ENCODE measurements at regions not wholly inside any gene's neighbourhood (a gene's known extent, or its start where the extent isn't known, plus 50 kb on each side); places are given as distances from the start of the nearest gene placed in this dataset.

DNA sequence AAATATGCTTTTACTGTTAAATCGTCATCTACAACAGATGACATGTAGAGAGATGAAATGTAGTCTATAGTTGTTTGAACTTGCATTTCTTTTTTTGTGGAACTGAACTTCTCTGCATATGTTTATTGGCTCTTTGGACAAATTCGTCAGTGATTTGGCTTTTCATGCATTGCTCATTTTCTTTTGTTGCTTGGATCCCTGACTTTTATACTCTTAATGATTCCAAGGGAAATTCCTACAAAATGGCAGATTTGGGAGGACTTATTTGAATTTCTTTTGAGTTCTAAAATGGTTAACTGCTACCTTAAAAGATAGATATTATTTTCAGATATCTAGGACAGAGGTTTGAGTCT, 65.4 kb downstream of the UTRN start:
- TF ChIP-seq, protein P1, sequence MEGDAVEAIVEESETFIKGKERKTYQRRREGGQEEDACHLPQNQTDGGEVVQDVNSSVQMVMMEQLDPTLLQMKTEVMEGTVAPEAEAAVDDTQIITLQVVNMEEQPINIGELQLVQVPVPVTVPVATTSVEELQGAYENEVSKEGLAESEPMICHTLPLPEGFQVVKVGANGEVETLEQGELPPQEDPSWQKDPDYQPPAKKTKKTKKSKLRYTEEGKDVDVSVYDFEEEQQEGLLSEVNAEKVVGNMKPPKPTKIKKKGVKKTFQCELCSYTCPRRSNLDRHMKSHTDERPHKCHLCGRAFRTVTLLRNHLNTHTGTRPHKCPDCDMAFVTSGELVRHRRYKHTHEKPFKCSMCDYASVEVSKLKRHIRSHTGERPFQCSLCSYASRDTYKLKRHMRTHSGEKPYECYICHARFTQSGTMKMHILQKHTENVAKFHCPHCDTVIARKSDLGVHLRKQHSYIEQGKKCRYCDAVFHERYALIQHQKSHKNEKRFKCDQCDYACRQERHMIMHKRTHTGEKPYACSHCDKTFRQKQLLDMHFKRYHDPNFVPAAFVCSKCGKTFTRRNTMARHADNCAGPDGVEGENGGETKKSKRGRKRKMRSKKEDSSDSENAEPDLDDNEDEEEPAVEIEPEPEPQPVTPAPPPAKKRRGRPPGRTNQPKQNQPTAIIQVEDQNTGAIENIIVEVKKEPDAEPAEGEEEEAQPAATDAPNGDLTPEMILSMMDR (IDR thresholded peaks at IDR 0.05), result no peak
- no peak for TF ChIP-seq ZFX (IDR thresholded peaks at IDR 0.05; ENCODE audit: borderline replicate concordance)

Data from 22Rv1 (cell line).